ENCODE measurements at regions not wholly inside any gene's neighbourhood (a gene's known extent, or its start where the extent isn't known, plus 50 kb on each side); places are given as distances from the start of the nearest gene placed in this dataset.

GRCh38 chr13:112260108-112261055, 115.8 kb upstream of the SPACA7 start:
- H3K9me3 ChIP-seq (ENCODE audit: insufficient read depth in 2 of 2, low read depth in 1 of 2, low read length in 1 of 2) = no peaks in the 10 kb centered on the region
- DNase-seq (ENCODE audit: low read depth in 1 of 2, low spot score in 2 of 2) (no peak), FAIRE-seq (no peak)
- no peak overlapping the region for H2AFZ ChIP-seq (ENCODE audit: low read length)
- no peak for TF ChIP-seq KDM4A (IDR thresholded peaks at IDR 0.05; ENCODE audit: low read depth, low read length, severe bottlenecking)
- no peak for TF ChIP-seq USF2 (IDR thresholded peaks at IDR 0.05; ENCODE audit: low read length)
- no peak for TF ChIP-seq BCL11A (IDR thresholded peaks at IDR 0.05; ENCODE audit: low read depth in 2 of 2, low read length in 2 of 2)
- TF ChIP-seq KDM5A (IDR thresholded peaks at IDR 0.05; ENCODE audit: low read length) = no peak
- TF ChIP-seq CEBPB (IDR thresholded peaks at IDR 0.05; ENCODE audit: low read depth, low read length) = no peak
- no peak for TF ChIP-seq GTF2F1 (IDR thresholded peaks at IDR 0.05; ENCODE audit: borderline replicate concordance, low read depth, low read length)
- no peak overlapping the region for H3K56ac ChIP-seq (replicated peaks; ENCODE audit: insufficient read length, low read depth, low read length)
- no peaks in the 10 kb centered on the region; a peak in 2 of 7 replicates for H3K27me3 ChIP-seq (replicated peaks in 1 of 4; ENCODE audit: control insufficient read depth in 3 of 4, extremely low read depth in 1 of 4, insufficient read depth in 3 of 4, low read length in 3 of 4)
- H2BK120ac ChIP-seq (replicated peaks; ENCODE audit: low read depth, low read length) = no peak overlapping the region
- 91% methylated on average over 29 of the region's 29 CpGs; no CpG with 5 or more reads in 1 of the 2 experiments for WGBS, 2 experiments (ENCODE audit: extremely low coverage in 1 of 2, insufficient coverage in 1 of 2, insufficient read length in 1 of 2, insufficient replicate concordance in 2 of 2, low coverage in 1 of 2, low lambda C conversion rate in 2 of 2, missing lambda C conversion rate in 1 of 2)
- H2AK5ac ChIP-seq (ENCODE audit: low read depth, low read length) = no peak overlapping the region
- H4K91ac ChIP-seq (replicated peaks; ENCODE audit: insufficient read length, low read length) = no peak overlapping the region
- no peaks in the 10 kb centered on the region for H3K36me3 ChIP-seq (ENCODE audit: control insufficient read depth in 2 of 4, insufficient read depth in 4 of 4, low read length in 3 of 4)
- H3K4me2 ChIP-seq (ENCODE audit: insufficient read depth in 1 of 2, low read depth in 2 of 2, low read length in 2 of 2) = no peak overlapping the region
- ChIA-PET CTCF (ENCODE audit: partially characterized antibody) (interaction anchor here (0.7 to 1.8 kb wide), 5 partner anchors 12 to 786 kb away, joined by 3 to 6 read pairs (median 3); no protein-coding TSS in a partner anchor), POLR2A (ENCODE audit: partially characterized antibody) (no interaction called here)
- no peaks in the 10 kb centered on the region for H3K79me1 ChIP-seq (ENCODE audit: low read depth, low read length)
- H2BK15ac ChIP-seq (ENCODE audit: low read length) = no peak overlapping the region
- no peak overlapping the region for H3K18ac ChIP-seq (ENCODE audit: extremely low read depth, low read length)
- H2BK12ac ChIP-seq (ENCODE audit: low read depth, low read length) = no peak overlapping the region
- no peak overlapping the region for H3K4ac ChIP-seq (replicated peaks; ENCODE audit: insufficient read length, low read depth, low read length)
- no peaks in the 10 kb centered on the region for H3K4me1 ChIP-seq (replicated peaks in 1 of 4; ENCODE audit: control insufficient read depth in 3 of 4, insufficient read depth in 4 of 4, low read length in 3 of 4)
- no peaks in the 10 kb centered on the region for H4K20me1 ChIP-seq (replicated peaks in 1 of 2; ENCODE audit: control insufficient read depth in 1 of 2, insufficient read depth in 2 of 2, low read length in 2 of 2)
- no peak overlapping the region for H3K14ac ChIP-seq (ENCODE audit: insufficient read length)
- no peak overlapping the region for H3K27ac ChIP-seq (ENCODE audit: low read depth, low read length)
- no peaks in the 10 kb centered on the region for H3K79me2 ChIP-seq (ENCODE audit: control insufficient read depth in 1 of 2, insufficient read depth in 2 of 2, low read length in 2 of 2)
- H2BK20ac ChIP-seq (ENCODE audit: low read length) = no peak overlapping the region
- no peak overlapping the region for H2BK5ac ChIP-seq (ENCODE audit: low read depth, low read length)
- H4K5ac ChIP-seq (ENCODE audit: insufficient read length, low read depth, low read length) = no peak overlapping the region
- H4K8ac ChIP-seq (ENCODE audit: extremely low read depth, insufficient read depth, low read length) = no peak overlapping the region
- no peak overlapping the region for H3K23ac ChIP-seq (ENCODE audit: insufficient read length)
- H3K4me3 ChIP-seq (ENCODE audit: extremely low read depth in 1 of 4, insufficient read depth in 2 of 4, low read depth in 3 of 4, low read length in 4 of 4) = no peak overlapping the region
- no peak overlapping the region for H3K9ac ChIP-seq (replicated peaks in 1 of 4; ENCODE audit: extremely low read depth in 1 of 4, low read depth in 3 of 4, low read length in 3 of 4)
- no peaks in the 10 kb centered on the region for H3K23me2 ChIP-seq (ENCODE audit: low read depth, low read length)
